Thymus (tissue), 11 donors: ENCODE measurements at regions not wholly inside any gene's neighbourhood (a gene's known extent, or its start where the extent isn't known, plus 50 kb on each side); places are given as distances from the start of the nearest gene placed in this dataset.

Experiments
- DNase-seq, 9 donors: peaks; one replicate each; pipeline ENCODE4 v3.0.0-alpha.2; 2013; ENCODE audit warnings: low spot score in 9 of 9, low read depth in 6 of 9, missing footprints in 1 of 9
- H3K27ac ChIP-seq, 2 donors: one replicate each; pipeline ENCODE4 v1.5.1; 2013; ENCODE audit warnings: control low read depth in 1 of 2, low read depth in 1 of 2, low read length in 1 of 2, mild to moderate bottlenecking in 1 of 2, moderate library complexity in 1 of 2
- H3K27me3 ChIP-seq, 2 donors: one replicate each; pipeline ENCODE4 v1.5.1; 2013; ENCODE audit warnings: low read length in 1 of 2; ENCODE audit not compliant: control insufficient read depth in 2 of 2, insufficient read depth in 1 of 2
- H3K36me3 ChIP-seq, 2 donors: one replicate each; pipeline ENCODE4 v1.5.1; 2013; ENCODE audit warnings: low read length in 1 of 2, mild to moderate bottlenecking in 1 of 2, moderate library complexity in 1 of 2; ENCODE audit not compliant: control insufficient read depth in 2 of 2, insufficient read depth in 2 of 2
- H3K4me1 ChIP-seq, 2 donors: one replicate each; pipeline ENCODE4 v1.5.1; 2013; ENCODE audit warnings: low read length in 2 of 2; ENCODE audit not compliant: control insufficient read depth in 2 of 2, insufficient read depth in 2 of 2
- H3K4me3 ChIP-seq, 2 donors: one replicate each; pipeline ENCODE4 v1.5.1; 2013; ENCODE audit warnings: low read length in 2 of 2, control low read depth in 1 of 2, mild to moderate bottlenecking in 1 of 2
- H3K9me3 ChIP-seq, 2 donors: one replicate each; pipeline ENCODE4 v1.5.1; 2013; ENCODE audit warnings: low read length in 1 of 2, mild to moderate bottlenecking in 1 of 2; ENCODE audit not compliant: control insufficient read depth in 2 of 2, insufficient read depth in 1 of 2
- WGBS: extraction: QIAGEN DNeasy Blood & Tissue Kit; methylation state at CpG from one replicate; pipeline ENCODE4 v1.1.7; 2013; 5-methylcytosine and 5-hydroxymethylcytosine counted together
- donor health status: healthy.

- Histone ChIP-seq H3K9me3 (no peaks in the 10 kb centered on the region), H3K27me3 (peaks cover 0 to 3% of the 10 kb centered on the region in 2 donors), H3K4me3 (no peak overlapping the region), H3K4me1 (no peaks in the 10 kb centered on the region), H3K36me3 (no peaks in the 10 kb centered on the region), H3K27ac (no peak overlapping the region)
- 85% methylated on average over 6 of the region's 6 CpGs for WGBS
- no peak for DNase-seq
These were observed 289.7 kb downstream of the PCNX1 start for GRCh38 chr14:71196921-71197320.

DNA sequence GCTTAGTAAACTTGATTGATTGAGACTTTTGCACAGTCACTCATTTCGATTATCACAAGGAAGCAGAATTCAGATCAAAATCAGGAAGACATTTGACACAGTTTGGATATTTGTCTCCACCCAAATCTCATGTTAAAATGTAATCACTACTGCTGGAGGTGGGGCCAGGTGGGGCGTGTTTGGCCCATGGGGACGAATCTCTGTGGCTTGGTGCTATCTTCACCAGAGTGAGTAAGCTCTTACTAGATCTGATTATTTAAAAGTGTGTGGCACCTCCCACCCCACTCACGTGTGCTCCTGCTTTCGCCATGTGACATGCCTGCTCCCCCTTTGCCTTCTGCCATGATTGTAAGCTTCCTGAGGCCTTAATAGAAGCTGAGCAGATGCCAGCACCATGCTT is 291.4 kb downstream of the PCNX1 start:
- Histone ChIP-seq H3K36me3 (no peaks in the 10 kb centered on the region), H3K27ac (no peak overlapping the region), H3K27me3 (no peaks in the 10 kb centered on the region), H3K4me1 (no peaks in the 10 kb centered on the region), H3K9me3 (no peaks in the 10 kb centered on the region), H3K4me3 (no peak overlapping the region)
- WGBS, result 78% methylated on average over 5 of the region's 5 CpGs
- DNase-seq, result no peak

DNA sequence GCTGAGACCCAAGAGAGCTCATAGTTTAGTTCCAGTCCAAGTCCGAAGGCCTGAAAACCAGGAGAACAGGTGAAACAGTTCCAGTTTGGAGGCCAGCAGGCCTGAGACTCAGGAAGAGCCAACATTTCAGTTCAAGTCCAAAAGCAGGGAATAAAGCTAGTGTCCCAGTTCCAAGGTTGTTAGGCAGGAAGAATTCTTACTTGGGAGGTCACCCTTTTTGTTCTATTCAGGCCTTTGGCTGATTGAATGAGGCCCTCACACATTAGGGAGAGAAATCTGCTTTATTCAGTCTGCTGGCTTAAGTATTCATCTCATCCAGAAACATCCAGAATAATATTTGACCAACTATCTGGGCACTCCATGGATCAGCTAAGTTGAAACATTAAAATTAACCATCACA is 294.6 kb downstream of the PCNX1 start:
- 97% methylated on average over 1 of the region's 1 CpG for WGBS
- H3K36me3 ChIP-seq, result no peaks in the 10 kb centered on the region
- no peak for DNase-seq
- no peaks in the 10 kb centered on the region for H3K9me3 ChIP-seq
- no peaks in the 10 kb centered on the region for H3K4me1 ChIP-seq
- no peak overlapping the region for H3K27ac ChIP-seq
- no peak overlapping the region for H3K4me3 ChIP-seq
- H3K27me3 ChIP-seq, result no peaks in the 10 kb centered on the region

- Histone ChIP-seq H3K27me3 (no peaks in the 10 kb centered on the region), H3K9me3 (no peaks in the 10 kb centered on the region), H3K36me3 (no peaks in the 10 kb centered on the region), H3K4me1 (no peaks in the 10 kb centered on the region), H3K27ac (no peak overlapping the region), H3K4me3 (no peak overlapping the region)
- 79% methylated on average over 3 of the region's 3 CpGs for WGBS
- DNase-seq, result no peak
These were observed 295.6 kb downstream of the PCNX1 start for GRCh38 chr14:71202881-71203280.

DNA sequence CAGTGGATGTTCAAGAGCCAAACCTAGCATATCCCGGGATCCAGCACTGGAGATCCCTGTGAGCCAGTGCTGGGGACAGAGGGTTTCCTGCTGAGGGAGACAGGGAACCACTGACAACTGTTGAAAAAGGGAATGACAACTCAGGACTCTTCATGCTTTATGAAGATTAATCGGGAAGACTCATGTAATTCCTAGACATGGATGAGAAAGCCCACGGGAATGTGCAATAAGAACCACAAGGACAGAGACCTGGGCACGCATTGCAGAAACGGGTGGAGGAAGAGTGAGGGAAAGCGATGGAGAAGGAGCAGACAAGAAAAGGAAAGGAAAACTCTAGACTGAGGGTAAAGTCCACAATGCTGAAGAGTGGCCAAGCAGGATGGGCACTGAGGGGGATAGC is 296.0 kb downstream of the PCNX1 start:
- H3K27me3 ChIP-seq, result no peaks in the 10 kb centered on the region
- H3K4me3 ChIP-seq, result no peak overlapping the region
- H3K36me3 ChIP-seq, result no peaks in the 10 kb centered on the region
- H3K4me1 ChIP-seq, result no peaks in the 10 kb centered on the region
- WGBS, result 94% methylated on average over 6 of the region's 6 CpGs
- no peak overlapping the region for H3K27ac ChIP-seq
- H3K9me3 ChIP-seq, result no peaks in the 10 kb centered on the region
- no peak for DNase-seq

GRCh38 chr14:71204231-71204630 is 297.0 kb downstream of the PCNX1 start:
- DNase-seq, result no peak

DNA sequence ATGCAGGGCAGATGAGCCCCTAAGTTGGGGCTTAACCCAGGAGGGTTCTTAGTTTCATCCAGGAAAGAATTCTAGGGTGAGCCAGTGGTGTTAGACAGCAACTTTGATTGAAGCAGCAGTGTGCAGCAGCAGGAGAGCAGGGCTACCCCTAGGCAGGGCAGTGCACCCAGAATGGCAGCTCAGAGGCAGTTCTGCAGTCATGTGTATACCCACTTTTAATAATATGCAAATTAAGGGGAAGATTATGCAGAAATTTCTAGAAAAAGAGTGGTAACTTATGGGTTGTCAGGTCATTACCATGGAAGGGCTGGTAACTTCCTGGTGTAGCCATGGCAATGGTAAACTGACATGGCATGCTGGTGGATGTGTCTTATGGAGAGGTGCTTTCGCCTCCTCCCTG is 297.5 kb downstream of the PCNX1 start:
- no peaks in the 10 kb centered on the region for H3K36me3 ChIP-seq
- H3K27me3 ChIP-seq, result no peaks in the 10 kb centered on the region
- WGBS, result 96% methylated on average over 1 of the region's 1 CpG
- H3K4me1 ChIP-seq, result no peaks in the 10 kb centered on the region
- DNase-seq, result no peak
- no peaks in the 10 kb centered on the region for H3K9me3 ChIP-seq
- H3K27ac ChIP-seq, result no peak overlapping the region
- no peak overlapping the region for H3K4me3 ChIP-seq

More at GRCh38 chr14:71204231-71204630, 297.0 kb downstream of the PCNX1 start:
- 57% methylated on average over 2 of the region's 2 CpGs for WGBS
- no peak overlapping the region for H3K27ac ChIP-seq
- H3K4me3 ChIP-seq, result no peak overlapping the region
- no peaks in the 10 kb centered on the region for H3K4me1 ChIP-seq
- no peaks in the 10 kb centered on the region for H3K36me3 ChIP-seq
- H3K27me3 ChIP-seq, result no peaks in the 10 kb centered on the region
- H3K9me3 ChIP-seq, result no peaks in the 10 kb centered on the region

GRCh38 chr14:71206123-71206522 is 298.9 kb downstream of the PCNX1 start:
- Histone ChIP-seq H3K27ac (no peak overlapping the region), H3K4me1 (no peaks in the 10 kb centered on the region), H3K27me3 (no peaks in the 10 kb centered on the region), H3K4me3 (no peak overlapping the region), H3K36me3 (no peaks in the 10 kb centered on the region), H3K9me3 (no peaks in the 10 kb centered on the region)
- DNase-seq, result no peak
- 81% methylated on average over 2 of the region's 2 CpGs for WGBS

DNA sequence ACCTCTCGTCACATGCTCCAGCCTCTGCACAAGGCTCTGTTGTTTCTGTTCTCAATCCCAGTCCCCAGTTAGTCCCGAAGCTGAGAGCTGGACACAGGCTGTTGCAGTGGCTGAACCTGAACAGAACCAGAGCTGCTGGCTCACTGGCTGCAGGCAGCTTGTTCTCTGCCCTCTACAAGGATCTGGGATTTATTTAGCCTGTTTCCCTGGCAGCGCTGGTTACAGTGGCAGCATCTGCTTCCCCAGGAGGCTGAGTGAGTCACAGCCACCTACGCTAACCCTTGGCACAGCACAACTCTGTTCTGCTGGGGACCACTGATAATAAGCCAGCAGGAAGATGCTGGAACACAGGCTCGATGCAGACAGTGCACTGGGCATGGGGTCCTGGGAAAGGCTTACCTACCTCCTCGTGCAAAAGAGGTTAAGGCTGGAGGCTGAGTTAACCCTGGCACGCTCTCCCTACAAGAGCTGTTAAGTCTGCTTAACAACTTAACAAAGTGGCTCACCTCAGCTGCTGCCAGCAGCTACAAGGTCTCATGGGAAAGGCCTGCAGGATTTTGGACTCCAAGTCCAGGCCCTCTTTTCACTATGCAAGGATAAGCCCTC is 299.6 kb downstream of the PCNX1 start:
- no peaks in the 10 kb centered on the region for H3K9me3 ChIP-seq
- WGBS, result 91% methylated on average over 7 of the region's 7 CpGs
- H3K36me3 ChIP-seq, result no peaks in the 10 kb centered on the region
- H3K27ac ChIP-seq, result no peak overlapping the region
- no peaks in the 10 kb centered on the region for H3K27me3 ChIP-seq
- no peaks in the 10 kb centered on the region for H3K4me1 ChIP-seq
- no peak overlapping the region for H3K4me3 ChIP-seq
- no peak for DNase-seq
